Subcutaneous abdominal adipose tissue (tissue), 5 donors: ENCODE measurements at regions not wholly inside any gene's neighbourhood (a gene's known extent, or its start where the extent isn't known, plus 50 kb on each side); places are given as distances from the start of the nearest gene placed in this dataset.
"Not testable (repeated sequence)": the region's sequence is repeated elsewhere in the genome, so short reads cannot be mapped to it uniquely, and the experiment has no call there.

Experiments used
- H3K27ac ChIP-seq: one replicate; pipeline ENCODE4 v1.7.0; 2013; ENCODE audit warnings: low read depth, mild to moderate bottlenecking, inconsistent platforms, low read length, moderate library complexity
- H3K27me3 ChIP-seq, 5 donors: one replicate each; pipeline ENCODE4 v1.7.0; 2013; ENCODE audit warnings: low read length in 5 of 5, inconsistent platforms in 1 of 5; ENCODE audit not compliant: control insufficient read depth in 5 of 5, insufficient read depth in 4 of 5
- H3K36me3 ChIP-seq, 5 donors: one replicate each; pipeline ENCODE4 v1.7.0; 2013; ENCODE audit warnings: low read length in 5 of 5; ENCODE audit not compliant: control insufficient read depth in 5 of 5, insufficient read depth in 5 of 5
- H3K4me1 ChIP-seq, 5 donors: one replicate each; pipeline ENCODE4 v1.7.0; 2013; ENCODE audit warnings: low read length in 5 of 5, mild to moderate bottlenecking in 3 of 5, moderate library complexity in 1 of 5; ENCODE audit not compliant: control insufficient read depth in 5 of 5, insufficient read depth in 5 of 5
- H3K4me3 ChIP-seq, 5 donors: one replicate each; pipeline ENCODE4 v1.7.0; 2013; ENCODE audit warnings: low read length in 5 of 5, low read depth in 1 of 5
- H3K9ac ChIP-seq, 5 donors: one replicate each; pipeline ENCODE4 v1.7.0; 2013; ENCODE audit warnings: low read length in 5 of 5, mild to moderate bottlenecking in 4 of 5, moderate library complexity in 3 of 5
- H3K9me3 ChIP-seq, 5 donors: one replicate each; pipeline ENCODE4 v1.7.0; 2013; ENCODE audit warnings: low read length in 5 of 5; ENCODE audit not compliant: control insufficient read depth in 5 of 5
- donor health status: healthy.
- donor health status: healthy.
- donor health status: healthy.
- donor health status: healthy.
- donor health status: healthy.

GRCh38 chr6:144353871-144354314 is 68.8 kb downstream of the UTRN start:
- H3K27me3 ChIP-seq = no peaks in the 10 kb centered on the region
- no peaks in the 10 kb centered on the region for H3K36me3 ChIP-seq
- H3K27ac ChIP-seq = peak overlapping the region; percentile 78
- no peak overlapping the region for H3K9ac ChIP-seq
- no peaks in the 10 kb centered on the region for H3K9me3 ChIP-seq
- H3K4me1 ChIP-seq = peaks cover 2 to 51% (median 36%) of the 10 kb centered on the region in 5 donors
- H3K4me3 ChIP-seq = no peak overlapping the region

GRCh38 chr6:144359783-144360182 is 74.6 kb downstream of the UTRN start:
- Histone ChIP-seq H3K4me3 (no peak overlapping the region), H3K27ac (peak overlapping the region; percentile 94), H3K9ac (no peak overlapping the region), H3K36me3 (no peaks in the 10 kb centered on the region), H3K4me1 (peaks cover 1 to 52% (median 33%) of the 10 kb centered on the region in 5 donors), H3K27me3 (no peaks in the 10 kb centered on the region), H3K9me3 (no peaks in the 10 kb centered on the region)

GRCh38 chr6:144360401-144360800 is 75.3 kb downstream of the UTRN start:
- H3K27ac ChIP-seq = peak overlapping the region; percentile 94
- H3K9me3 ChIP-seq = no peaks in the 10 kb centered on the region
- H3K27me3 ChIP-seq = no peaks in the 10 kb centered on the region
- H3K4me1 ChIP-seq = peaks cover 1 to 57% (median 39%) of the 10 kb centered on the region in 5 donors
- H3K9ac ChIP-seq = no peak overlapping the region
- H3K4me3 ChIP-seq = no peak overlapping the region
- H3K36me3 ChIP-seq = no peaks in the 10 kb centered on the region

- H3K9ac ChIP-seq = peak overlapping the region in 1 of 5 donors; percentile 66
- no peaks in the 10 kb centered on the region for H3K36me3 ChIP-seq
- no peaks in the 10 kb centered on the region for H3K27me3 ChIP-seq
- H3K4me1 ChIP-seq = peaks cover 1 to 60% (median 42%) of the 10 kb centered on the region in 5 donors
- no peak overlapping the region for H3K4me3 ChIP-seq
- no peaks in the 10 kb centered on the region for H3K9me3 ChIP-seq
- H3K27ac ChIP-seq = peak overlapping the region; percentile 94
Observed at GRCh38 chr6:144361016-144361415, 75.9 kb downstream of the UTRN start.

- Histone ChIP-seq H3K4me3 (peak overlapping the region in 1 of 5 donors; percentile 32), H3K36me3 (no peaks in the 10 kb centered on the region), H3K9me3 (no peaks in the 10 kb centered on the region), H3K4me1 (peaks cover 3 to 59% (median 46%) of the 10 kb centered on the region in 5 donors), H3K27ac (peak overlapping the region; percentile 94), H3K9ac (peak overlapping the region in 3 of 5 donors; percentile 33 to 60 (median 33)), H3K27me3 (no peaks in the 10 kb centered on the region)
Observed at GRCh38 chr6:144362042-144363018, 77.2 kb downstream of the UTRN start.

GRCh38 chr6:144364208-144364720 is 79.1 kb downstream of the UTRN start:
- H3K27me3 ChIP-seq = no peaks in the 10 kb centered on the region
- H3K4me1 ChIP-seq = peaks cover 3 to 49% (median 43%) of the 10 kb centered on the region in 5 donors
- peak overlapping the region in 2 of 5 donors; percentile 12 to 28 for H3K4me3 ChIP-seq
- H3K9me3 ChIP-seq = no peaks in the 10 kb centered on the region
- no peaks in the 10 kb centered on the region for H3K36me3 ChIP-seq
- H3K9ac ChIP-seq = no peak overlapping the region
- H3K27ac ChIP-seq = peak overlapping the region; percentile 94

- Histone ChIP-seq H3K4me3 (peak overlapping the region in 2 of 5 donors; percentile 12 to 28), H3K9me3 (no peaks in the 10 kb centered on the region), H3K36me3 (no peaks in the 10 kb centered on the region), H3K4me1 (peaks cover 3 to 47% (median 43%) of the 10 kb centered on the region in 5 donors), H3K27me3 (no peaks in the 10 kb centered on the region), H3K27ac (peak overlapping the region; percentile 94), H3K9ac (peak overlapping the region in 1 of 5 donors; percentile 50)
Observed at GRCh38 chr6:144364782-144365181, 79.6 kb downstream of the UTRN start.

GRCh38 chr6:144365271-144365670 is 80.1 kb downstream of the UTRN start:
- peak overlapping the region; percentile 94 for H3K27ac ChIP-seq
- H3K4me1 ChIP-seq = peaks cover 3 to 45% (median 40%) of the 10 kb centered on the region in 5 donors
- H3K9me3 ChIP-seq = no peaks in the 10 kb centered on the region
- no peaks in the 10 kb centered on the region for H3K36me3 ChIP-seq
- H3K4me3 ChIP-seq = no peak overlapping the region
- no peak overlapping the region for H3K9ac ChIP-seq
- H3K27me3 ChIP-seq = no peaks in the 10 kb centered on the region

- not testable (repeated sequence) for H3K4me3 ChIP-seq, H3K27me3 ChIP-seq, H3K9me3 ChIP-seq, H3K9ac ChIP-seq, H3K27ac ChIP-seq, H3K36me3 ChIP-seq
- H3K4me1 ChIP-seq = peaks cover 1 to 14% (median 6%) of the 10 kb centered on the region in 5 donors
Observed at GRCh38 chr6:144369696-144370095, 84.6 kb downstream of the UTRN start.

- Histone ChIP-seq H3K4me3 (no peak overlapping the region), H3K27ac (no peak overlapping the region), H3K9ac (no peak overlapping the region), H3K36me3 (peaks cover 0 to 3% (median 0%) of the 10 kb centered on the region in 5 donors), H3K4me1 (peaks cover 0 to 8% (median 1%) of the 10 kb centered on the region in 5 donors), H3K27me3 (no peaks in the 10 kb centered on the region), H3K9me3 (no peaks in the 10 kb centered on the region)
Observed at GRCh38 chr6:144372116-144372515, 87.0 kb downstream of the UTRN start.
